GM19035 (cell line): ENCODE measurements at regions not wholly inside any gene's neighbourhood (a gene's known extent, or its start where the extent isn't known, plus 50 kb on each side); places are given as distances from the start of the nearest gene placed in this dataset.
"Not testable (repeated sequence)": the region's sequence is repeated elsewhere in the genome, so short reads cannot be mapped to it uniquely, and the experiment has no call there.

Source experiments
- ATAC-seq: cut with Tn5 transposase; IDR thresholded peaks from one replicate; pipeline ENCODE4 v1.9.1; 2021; ENCODE audit not compliant: unreplicated experiment

DNA sequence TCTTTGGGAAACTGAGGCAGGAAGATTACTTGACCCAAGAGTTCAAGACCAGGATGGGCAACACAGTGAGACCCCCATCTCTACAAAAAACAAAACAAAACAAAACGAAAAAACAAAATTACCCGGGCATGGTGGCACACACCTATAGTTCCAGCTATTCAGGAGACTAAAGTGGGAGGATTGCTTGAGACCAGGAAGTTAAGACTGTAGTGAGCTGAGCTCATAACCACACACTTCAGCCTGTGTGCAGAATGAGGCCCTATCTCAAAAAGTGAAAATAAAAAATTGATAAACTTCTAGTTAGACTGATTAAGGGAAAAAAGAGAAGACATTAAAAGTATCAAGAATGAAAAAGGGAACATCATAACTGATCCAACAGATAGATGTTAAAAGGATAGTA, 154.0 kb downstream of the RHOU start:
- ATAC-seq, result no peak

DNA sequence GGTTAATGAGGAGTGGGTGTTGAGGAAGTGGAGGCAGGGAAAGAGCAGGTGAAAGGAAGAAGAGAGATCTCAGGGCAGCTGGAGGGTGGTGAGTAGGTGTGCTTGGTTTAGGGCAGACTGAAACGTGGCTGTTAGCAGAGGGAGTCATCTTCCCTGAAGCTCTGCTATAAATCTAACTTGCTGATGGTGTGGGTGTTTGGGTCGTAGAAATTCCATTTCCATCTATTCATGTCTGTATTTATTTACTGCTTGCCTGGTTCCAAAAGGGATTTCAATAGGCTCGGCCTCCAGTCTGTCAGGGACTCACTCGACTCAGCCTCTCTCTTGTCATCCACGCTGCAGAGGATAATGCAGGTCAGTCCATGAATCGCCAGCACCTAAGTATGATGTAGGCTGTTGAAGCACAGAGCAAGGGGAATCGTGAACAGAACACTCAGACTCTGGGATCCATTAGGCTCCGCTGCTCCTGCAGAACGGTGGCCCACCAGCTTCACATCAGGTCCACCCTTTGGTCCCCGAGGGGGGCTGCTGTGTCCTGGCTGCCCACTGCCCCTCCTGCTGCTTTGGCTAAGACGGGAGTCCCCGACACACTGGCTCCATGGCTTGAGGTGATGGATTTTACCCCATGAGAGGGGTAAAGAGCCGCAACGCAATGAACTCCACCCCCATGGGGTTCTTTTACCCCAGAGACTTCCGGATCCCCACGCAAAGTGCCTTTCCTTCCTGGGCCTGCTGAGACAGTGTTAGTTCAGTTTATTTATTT, 156.2 kb downstream of the RHOU start:
- no peak for ATAC-seq

DNA sequence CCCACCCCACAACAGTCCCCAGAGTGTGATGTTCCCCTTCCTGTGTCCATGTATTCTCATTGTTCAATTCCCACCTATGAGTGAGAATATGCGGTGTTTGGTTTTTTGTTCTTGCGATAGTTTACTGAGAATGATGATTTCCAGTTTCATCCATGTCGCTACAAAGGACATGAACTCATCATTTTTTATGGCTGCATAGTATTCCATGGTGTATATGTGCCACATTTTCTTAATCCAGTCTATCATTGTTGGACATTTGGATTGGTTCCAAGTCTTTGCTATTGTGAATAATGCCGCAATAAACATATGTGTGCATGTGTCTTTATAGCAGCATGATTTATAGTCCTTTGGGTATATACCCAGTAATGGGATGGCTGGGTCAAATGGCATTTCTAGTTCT, 156.9 kb downstream of the RHOU start:
- ATAC-seq, result not testable (repeated sequence)

DNA sequence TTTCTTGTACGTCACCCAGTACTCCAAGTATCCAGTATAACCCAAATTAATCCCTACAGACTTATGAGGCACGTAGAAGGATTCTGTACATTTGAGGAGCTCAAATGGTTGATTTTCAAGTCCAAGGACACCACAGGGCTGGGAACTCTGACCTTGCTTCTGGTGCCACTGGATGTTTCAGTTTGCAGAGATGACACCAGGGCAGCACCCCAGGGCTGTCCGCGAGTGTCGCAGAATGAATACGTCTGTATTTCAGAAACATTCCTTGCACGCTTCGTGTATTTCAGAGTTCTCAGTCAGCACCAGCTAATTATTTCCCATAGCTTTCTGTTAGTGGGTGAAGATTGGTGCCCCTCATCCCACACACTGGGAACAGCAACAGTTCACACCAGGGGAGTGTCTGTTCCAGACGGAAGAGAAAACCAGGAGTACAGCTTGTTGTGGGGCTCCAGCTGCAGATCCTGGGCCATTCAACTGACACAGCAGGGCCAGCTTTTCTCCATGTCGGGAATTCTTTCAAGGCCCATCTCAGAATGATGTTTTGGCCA, 159.2 kb downstream of the RHOU start:
- no peak for ATAC-seq

DNA sequence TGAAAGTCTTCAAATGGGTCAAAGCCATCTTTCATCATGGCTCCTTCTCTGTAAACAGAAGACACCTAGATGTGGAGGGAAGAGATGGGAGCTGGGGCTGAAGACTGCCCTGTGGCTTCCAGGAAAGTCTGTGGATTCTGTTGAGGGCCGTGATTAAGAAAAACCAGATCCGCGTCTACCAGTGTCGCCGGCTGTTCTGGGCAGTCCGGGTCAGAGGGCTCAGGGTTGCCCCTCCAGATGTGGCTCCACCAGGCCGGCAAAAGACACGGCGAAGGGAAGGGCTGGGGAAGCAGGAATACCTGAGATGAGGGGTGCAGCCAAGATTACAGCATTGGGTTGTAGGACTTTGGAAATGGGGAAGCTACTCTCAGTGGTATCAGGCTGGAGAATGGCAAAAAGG, 162.6 kb downstream of the RHOU start:
- no peak for ATAC-seq

DNA sequence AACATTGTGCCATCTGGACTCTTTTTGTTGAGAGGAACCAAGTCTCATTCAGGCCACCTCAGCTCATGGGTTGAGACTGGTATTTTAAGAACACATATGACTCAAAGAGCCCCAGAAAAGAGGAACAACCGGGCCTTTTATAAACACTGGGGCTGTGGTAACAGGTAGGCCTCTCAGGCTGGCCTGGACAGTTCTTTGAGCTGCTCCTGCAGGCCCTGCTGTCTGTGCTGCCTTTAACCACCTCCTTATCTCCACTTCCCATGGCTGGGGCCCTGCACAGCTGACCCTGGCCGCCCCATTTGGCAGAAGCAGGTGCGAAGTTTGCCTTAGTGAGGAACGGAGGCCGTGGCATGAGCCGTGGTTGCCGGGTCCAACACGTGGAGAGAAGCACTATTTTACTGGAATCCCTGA, 163.3 kb downstream of the RHOU start:
- no peak for ATAC-seq

DNA sequence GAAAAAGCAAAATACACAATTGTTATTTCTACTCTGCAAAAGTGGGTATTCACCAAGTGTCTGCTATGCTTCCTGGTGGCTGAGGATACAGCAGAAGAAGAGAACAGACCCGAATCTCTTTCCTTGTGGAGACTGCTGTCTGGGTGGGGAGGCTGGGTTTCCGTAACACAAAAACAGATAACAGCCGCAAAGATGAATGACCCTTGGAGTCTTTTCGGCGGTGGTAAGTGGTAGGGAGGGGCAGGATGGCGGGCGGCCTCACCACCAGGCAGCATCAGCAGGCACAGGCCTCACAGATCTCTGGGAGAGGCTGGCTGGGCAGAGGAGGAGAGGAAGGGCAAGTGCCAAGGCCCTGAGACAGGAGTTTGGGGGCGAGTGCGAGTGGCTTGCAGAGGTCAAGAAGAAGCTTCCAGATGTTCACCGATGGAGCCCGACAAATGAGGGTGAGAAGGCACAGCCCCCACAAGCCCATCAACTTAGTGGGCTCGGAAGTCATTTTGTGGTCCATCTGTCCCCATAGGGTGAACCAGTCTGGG, 164.2 kb downstream of the RHOU start:
- no peak for ATAC-seq

DNA sequence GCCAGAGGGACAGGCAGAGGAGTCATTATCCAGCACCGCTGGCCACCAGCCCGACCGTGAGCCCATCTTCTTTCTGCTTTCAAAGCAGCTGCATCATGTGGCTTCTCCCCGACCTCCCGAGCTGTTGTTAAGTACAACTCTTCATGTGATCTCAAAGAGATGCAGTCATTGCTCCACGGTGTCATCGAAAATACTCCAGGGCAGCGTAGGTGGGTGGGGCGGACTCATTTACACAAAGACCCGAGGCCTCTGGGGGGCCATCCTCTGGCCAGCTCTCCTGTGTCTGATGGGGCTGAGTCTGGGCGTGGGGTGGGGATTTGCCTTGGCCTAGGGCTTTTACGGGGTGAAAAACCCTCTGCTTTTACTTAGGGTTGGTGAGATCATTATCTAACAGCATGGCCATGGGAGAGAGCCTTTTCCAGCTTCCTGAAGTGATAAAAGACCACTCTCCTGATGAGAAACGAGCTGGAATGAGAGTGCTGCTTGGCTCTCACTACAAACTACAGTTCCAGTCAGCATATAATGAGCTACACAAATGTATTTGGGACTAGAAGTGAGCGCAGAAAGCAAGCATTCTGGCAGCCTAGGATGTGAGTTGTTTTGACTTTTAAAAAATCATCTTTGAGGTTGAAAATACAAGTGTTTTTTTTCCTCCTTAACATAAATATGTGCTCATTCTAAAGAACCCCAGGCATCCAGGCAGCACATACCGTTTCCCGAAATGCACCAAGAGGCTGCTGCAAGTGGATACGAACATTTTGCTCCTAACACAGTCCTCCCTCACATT, 165.0 kb downstream of the RHOU start:
- ATAC-seq, result no peak

DNA sequence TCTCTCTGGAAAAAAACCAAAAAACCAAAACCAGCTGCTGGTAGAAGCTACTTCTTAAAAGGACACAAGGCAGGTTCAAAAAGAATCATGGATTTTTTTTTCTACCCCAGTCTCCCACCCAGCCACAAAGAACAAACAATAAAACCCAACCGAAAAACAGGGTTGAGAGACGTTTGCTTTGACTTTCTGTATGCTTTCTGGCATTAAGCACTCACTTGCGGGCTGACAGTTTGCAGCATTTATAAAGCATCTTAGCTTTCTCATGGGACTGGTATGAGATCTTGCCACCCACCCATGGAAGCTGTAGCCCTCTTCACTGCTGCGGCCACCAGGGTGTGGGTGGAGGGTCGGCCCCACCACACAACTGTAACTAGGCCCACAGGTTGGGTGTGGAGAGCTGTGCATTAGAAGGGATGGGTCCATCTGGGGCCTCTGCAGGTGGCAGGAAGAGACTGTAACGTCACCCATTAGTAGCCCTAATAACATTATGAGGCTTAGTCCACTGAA, 165.7 kb downstream of the RHOU start:
- ATAC-seq, result no peak

DNA sequence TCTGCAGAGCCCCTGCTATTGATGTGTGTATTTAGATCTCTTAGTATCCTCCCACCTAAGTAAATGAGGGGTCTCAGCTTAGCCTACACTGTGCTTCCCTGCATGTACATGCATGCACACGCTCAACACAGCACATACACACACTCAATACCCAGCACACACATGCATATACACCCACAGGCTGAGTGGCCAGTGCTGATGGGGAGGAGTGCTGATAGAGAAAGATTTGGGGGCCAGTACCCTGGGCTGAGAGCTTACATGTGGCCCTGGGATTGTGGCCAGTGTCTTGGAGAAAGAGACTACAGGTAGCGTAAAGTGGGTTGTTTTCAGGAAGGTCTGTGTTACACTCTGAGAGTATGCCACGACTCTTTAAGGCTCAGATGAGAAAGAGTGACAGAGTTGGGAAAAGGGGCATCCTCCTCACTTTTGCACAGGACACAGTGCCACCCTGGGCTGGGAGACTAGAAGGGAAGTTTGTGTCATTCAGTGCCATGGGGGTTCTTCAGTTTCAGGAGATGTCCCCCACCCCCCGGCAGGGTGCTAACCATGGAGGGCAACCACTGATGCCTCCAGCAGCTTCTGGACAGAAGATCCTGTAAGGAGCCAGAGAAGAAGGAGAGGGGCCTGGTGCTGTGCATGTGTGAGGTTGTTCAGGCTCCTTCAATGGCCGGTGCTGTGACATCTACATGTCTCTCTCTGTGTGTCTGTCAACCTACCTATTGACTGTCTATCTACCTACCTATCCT, 166.8 kb downstream of the RHOU start:
- no peak for ATAC-seq

DNA sequence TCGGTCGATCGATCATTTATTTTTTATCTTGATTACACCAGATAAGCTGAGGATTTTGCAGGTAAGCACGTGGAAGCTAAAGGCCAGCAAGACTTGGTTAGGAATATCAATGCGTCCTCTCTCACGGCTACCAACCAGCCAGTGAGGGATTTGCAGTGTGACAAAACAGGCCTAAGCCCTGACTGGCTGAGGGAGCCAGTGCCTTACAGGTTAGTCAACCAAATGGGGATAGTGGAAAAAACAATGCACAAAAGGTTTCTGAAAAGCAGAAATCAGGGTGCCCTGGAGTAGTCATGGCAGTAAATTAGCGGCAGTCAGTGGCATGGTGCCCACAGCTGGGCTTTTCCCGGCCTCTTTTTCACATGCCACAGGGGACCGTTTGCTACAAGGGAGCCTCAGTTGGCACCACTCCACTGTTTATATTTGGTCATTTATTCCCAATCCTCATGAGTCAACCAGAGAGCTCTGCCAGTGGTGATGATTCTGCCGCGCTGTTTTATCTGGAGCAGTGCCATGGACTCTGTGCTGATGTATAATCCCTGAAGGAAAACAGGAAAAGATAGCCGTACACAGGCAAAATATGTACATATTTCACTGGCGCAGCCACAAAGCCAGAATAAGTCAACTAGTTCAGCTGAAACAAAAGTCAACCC, 167.6 kb downstream of the RHOU start:
- no peak for ATAC-seq

DNA sequence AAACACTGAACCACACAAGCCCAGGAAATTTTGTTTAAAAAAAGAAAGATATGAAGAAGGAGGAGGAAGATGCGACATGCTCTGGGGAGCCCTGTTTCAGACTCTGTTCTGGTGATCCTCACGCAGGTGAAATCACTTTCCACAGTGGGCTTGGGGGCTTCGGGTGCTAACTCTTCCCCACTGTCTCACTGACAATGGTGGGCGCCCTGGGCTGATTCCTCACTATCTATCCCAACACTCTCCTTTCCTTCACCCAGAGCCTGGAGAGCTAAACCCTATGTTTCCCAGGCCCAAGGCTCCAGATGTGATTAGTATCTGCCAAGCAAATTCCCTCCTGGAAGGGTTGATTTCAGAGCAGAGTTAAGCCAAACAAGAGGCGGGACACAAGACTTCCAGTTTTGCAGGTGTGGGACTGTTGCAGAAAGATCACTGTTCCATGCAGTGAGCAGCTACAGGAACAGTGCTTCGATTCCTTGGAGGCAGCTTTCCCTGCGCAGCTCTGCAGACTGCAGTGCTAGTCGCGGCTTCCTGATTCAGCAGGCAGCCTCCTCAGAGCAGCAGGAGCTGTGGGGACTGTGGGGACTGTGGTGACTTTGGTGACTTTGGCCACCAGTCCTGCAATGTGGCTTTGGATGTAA, 168.3 kb downstream of the RHOU start:
- no peak for ATAC-seq

DNA sequence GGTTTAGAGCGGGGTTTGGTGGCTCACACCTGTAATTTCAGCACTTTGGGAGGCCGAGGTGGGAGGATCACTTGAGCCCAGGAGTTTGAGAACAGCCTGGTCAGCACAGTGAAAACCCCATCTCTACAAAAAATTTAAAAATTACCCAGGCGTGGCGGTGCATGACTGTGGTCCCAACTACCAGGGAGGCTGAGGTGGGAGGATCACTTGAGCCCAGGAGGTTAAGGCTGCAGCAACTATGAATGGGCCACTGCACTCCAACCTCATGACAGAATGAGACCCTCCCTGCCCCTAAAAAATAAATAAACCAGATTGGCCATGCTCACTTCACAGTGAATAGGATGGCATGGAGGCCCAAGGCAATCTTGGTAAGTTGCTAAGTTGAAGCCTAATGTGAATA, 168.9 kb downstream of the RHOU start:
- no peak for ATAC-seq

DNA sequence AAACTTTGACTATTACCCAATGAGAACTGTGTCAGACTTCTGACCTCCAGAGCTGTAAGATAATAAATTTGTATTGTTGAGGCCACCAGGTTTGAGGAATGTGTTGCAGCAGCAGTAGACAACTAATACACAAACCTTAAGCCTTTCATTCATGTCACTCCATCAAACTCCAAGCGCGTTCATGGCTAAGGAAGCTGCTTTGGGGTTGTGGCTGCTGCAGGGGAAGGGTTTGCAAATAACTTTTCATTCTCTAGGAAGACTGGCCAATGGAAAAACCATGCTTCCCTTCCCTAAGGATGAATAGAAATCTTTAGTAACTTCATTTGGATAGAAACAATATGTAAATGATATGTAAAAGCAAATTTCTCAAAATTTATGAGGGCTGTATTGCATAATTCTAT, 170.4 kb downstream of the RHOU start:
- ATAC-seq, result no peak

DNA sequence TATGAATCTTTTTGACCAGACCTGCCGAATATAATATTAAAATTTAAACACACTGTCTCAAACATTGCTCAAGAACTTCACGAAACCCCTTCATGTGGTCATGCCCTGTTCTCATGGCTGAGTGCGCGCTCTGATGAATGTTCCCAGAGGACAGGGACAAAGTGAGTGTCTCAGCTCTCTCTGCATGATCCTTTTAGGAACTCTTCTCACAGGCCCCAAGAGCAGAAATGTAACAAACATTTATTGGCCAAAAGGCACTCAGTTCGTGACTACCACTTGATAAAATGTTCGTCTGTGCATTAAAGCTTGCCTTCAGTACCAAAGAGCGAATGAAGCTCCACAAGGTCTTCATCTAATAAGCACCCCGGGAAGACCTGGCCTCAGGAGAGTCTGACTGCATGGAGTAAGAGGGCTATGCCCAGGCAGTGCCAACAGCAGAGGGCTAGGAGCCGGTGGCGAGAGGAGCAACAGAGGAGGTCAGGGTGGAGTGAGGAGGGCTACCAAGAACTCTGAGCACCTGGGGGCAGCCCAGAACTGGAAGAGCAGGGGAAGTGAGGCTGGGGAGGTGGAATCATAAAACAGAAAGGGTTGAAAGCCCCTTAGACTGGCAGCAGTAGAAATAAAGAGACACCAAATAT, 171.1 kb downstream of the RHOU start:
- ATAC-seq, result no peak

DNA sequence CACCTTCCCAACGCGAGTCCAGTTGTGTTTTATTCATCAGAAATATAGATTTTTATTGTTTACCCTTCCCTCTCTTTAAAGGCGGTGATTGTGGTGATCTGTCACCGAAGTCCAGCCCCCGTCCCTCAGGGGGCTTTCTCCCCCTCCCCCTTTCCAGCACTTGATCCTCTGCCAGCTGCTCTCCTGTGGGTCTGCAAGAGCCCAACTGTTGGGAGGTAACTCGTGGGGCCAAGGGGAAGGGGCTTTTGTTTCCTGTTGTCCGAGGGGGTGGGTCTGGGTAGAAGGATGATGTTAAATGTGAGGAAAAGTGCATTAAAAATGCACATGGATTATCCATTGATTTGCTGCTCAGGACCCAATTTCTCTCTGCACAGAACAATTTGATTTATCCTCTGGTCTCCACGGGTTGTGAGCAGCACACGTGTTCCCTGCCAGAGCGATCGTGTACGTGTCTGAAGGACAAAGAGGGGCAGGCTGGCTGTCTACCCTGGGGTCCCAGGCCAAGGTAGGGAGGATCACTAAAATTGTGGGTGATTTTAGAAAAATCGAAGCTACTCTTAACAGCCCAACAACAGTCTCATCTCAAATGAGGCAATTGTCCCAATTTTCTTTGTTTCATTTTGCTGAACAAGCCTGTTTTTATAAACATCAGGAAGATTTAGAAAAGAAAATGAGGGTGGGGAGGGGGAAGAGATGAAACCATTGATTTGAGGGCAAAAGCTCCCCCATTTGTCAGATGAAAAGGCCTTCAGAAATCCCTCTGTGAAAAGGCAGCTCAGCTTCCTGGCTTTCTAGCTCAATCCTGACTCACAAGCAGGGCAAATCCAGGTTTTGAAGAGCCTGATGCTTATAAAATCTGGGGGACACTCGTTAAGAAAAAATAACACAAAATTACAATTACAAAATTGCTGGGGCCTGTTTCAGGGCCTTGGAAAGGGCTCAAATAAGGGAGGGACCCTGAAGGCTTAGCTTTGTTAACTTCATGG, 176.2 kb downstream of the RHOU start:
- ATAC-seq, result no peak

DNA sequence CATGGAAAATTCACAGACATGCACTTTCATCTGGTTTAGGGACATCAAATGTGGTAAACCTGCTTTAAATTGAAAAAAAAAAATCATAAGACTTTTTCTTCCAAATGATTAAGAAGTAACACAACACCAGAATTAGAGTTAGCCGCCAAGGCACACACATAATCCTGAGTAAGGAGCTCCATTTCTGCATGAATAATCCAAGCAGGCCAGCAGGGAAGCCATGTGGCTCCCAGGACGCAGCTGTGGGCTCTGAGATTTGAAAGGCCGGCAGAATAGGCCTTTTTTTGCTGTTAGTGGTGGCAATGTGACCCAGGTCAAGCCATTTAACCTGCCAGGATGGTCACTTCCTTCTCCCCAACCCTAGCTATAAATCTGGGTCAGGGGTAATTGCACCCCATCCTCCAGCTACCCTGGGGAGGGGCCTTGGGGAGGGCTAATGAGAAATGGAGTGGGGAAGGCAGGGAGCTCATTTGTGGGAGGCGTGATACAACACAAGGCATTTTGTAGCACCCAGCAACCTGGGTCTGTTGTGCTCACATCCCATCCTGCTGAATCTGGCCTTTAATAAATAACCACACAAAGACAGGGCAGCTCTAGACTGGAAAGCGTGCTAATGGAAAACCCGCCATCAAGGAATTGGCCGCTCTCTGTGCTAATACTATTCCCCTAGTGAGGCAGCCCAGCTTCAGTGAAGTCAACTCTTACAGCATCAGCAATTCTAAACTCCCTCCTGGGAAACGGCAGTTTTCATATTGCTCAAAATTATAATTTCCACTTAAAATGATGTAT, 178.5 kb downstream of the RHOU start:
- ATAC-seq, result no peak

DNA sequence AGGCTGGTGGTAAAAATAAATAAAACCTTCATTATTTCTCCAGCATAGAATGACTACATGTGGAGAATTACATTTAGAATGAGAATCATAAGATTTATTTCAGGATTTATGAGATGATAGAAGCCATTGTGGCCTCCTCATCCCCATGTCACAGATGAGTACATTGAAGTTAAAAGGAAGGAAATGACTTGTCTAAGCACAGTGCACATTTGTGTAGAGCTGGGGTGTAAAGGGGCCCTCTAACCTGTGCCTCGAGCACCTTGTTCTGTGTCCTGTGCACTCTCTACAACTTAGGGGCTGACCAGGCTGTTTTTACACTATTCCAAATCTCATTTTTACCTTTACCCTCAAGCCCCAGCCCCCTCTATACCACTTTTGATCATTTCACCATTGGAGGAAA, 179.4 kb downstream of the RHOU start:
- ATAC-seq, result no peak
